ENCODE measurements at regions not wholly inside any gene's neighbourhood (a gene's known extent, or its start where the extent isn't known, plus 50 kb on each side); places are given as distances from the start of the nearest gene placed in this dataset.

- TF ChIP-seq CTCF (IDR thresholded peaks at IDR 0.05; ENCODE audit: insufficient read depth, low read length, severe bottlenecking) = no peak
- no peaks in the 10 kb centered on the region for H3K27me3 ChIP-seq (ENCODE audit: control insufficient read depth, insufficient read depth, low read length)
- FAIRE-seq (no peak), DNase-seq (ENCODE audit: low read depth) (no peak)
- no peak overlapping the region for H3K4me3 ChIP-seq (ENCODE audit: low read depth, low read length)
- H3K36me3 ChIP-seq (ENCODE audit: control insufficient read depth, insufficient read depth, low read length) = no peaks in the 10 kb centered on the region
These were observed 205.3 kb downstream of the RAP2A start for GRCh38 chr13:97639236-97639635.

GRCh38 chr13:97640268-97640667, 206.3 kb downstream of the RAP2A start:
- H3K4me3 ChIP-seq (ENCODE audit: low read depth, low read length) = no peak overlapping the region
- DNase-seq (ENCODE audit: low read depth) (no peak), FAIRE-seq (no peak)
- H3K27me3 ChIP-seq (ENCODE audit: control insufficient read depth, insufficient read depth, low read length) = no peaks in the 10 kb centered on the region
- no peak for TF ChIP-seq CTCF (IDR thresholded peaks at IDR 0.05; ENCODE audit: insufficient read depth, low read length, severe bottlenecking)
- H3K36me3 ChIP-seq (ENCODE audit: control insufficient read depth, insufficient read depth, low read length) = no peaks in the 10 kb centered on the region

GRCh38 chr13:97648171-97648880, 214.4 kb downstream of the RAP2A start:
- no peak for TF ChIP-seq CTCF (IDR thresholded peaks at IDR 0.05; ENCODE audit: insufficient read depth, low read length, severe bottlenecking)
- Histone ChIP-seq H3K4me3 (ENCODE audit: low read depth, low read length) (no peak overlapping the region), H3K27me3 (ENCODE audit: control insufficient read depth, insufficient read depth, low read length) (no peaks in the 10 kb centered on the region), H3K36me3 (ENCODE audit: control insufficient read depth, insufficient read depth, low read length) (no peaks in the 10 kb centered on the region)
- FAIRE-seq (no peak), DNase-seq (ENCODE audit: low read depth) (peak; percentile 89)

- no peaks in the 10 kb centered on the region for H3K27me3 ChIP-seq (ENCODE audit: control insufficient read depth, insufficient read depth, low read length)
- no peak overlapping the region for H3K4me3 ChIP-seq (ENCODE audit: low read depth, low read length)
- TF ChIP-seq CTCF (IDR thresholded peaks at IDR 0.05; ENCODE audit: insufficient read depth, low read length, severe bottlenecking) = no peak
- DNase-seq (ENCODE audit: low read depth) (no peak), FAIRE-seq (no peak)
- no peaks in the 10 kb centered on the region for H3K36me3 ChIP-seq (ENCODE audit: control insufficient read depth, insufficient read depth, low read length)
These were observed 214.9 kb downstream of the RAP2A start for GRCh38 chr13:97648881-97649224.

- no peak for DNase-seq (ENCODE audit: low read depth)
- FAIRE-seq = no peak
- TF ChIP-seq CTCF (IDR thresholded peaks at IDR 0.05; ENCODE audit: insufficient read depth, low read length, severe bottlenecking) = no peak
- H3K4me3 ChIP-seq (ENCODE audit: low read depth, low read length) = no peak overlapping the region
- H3K27me3 ChIP-seq (ENCODE audit: control insufficient read depth, insufficient read depth, low read length) = no peaks in the 10 kb centered on the region
- no peaks in the 10 kb centered on the region for H3K36me3 ChIP-seq (ENCODE audit: control insufficient read depth, insufficient read depth, low read length)
These were observed 219.6 kb downstream of the RAP2A start for GRCh38 chr13:97653443-97654140.

All from bronchial epithelial cell (primary cell).